Stomach (tissue), 4 donors: ENCODE measurements at regions not wholly inside any gene's neighbourhood (a gene's known extent, or its start where the extent isn't known, plus 50 kb on each side); places are given as distances from the start of the nearest gene placed in this dataset.

Experiments
- CTCF ChIP-seq, 7 experiments: fragments of 450-650 bp in 4 of 7; fragments of 200-600 bp in 3 of 7; sonication (generic) in 3 of 7; IDR thresholded peaks; one replicate each; pipeline ENCODE4 v1.5.1; 2016 to 2019; ENCODE audit warnings: antibody characterized with exemption in 7 of 7, control low read depth in 2 of 7, mild to moderate bottlenecking in 1 of 7
- EP300 ChIP-seq: sonication (generic); formaldehyde crosslinking; IDR thresholded peaks from one replicate; pipeline ENCODE4 v1.6.1; 2017; ENCODE audit warnings: antibody characterized with exemption
- POLR2A ChIP-seq, 4 donors: fragments of 450-650 bp; IDR thresholded peaks; one replicate each; pipeline ENCODE4 v1.6.1; 2016; ENCODE audit warnings: antibody characterized with exemption in 4 of 4, control low read depth in 2 of 4, mild to moderate bottlenecking in 1 of 4, moderate library complexity in 1 of 4

GRCh38 chr4:62162606-62163005 lies 962.5 kb downstream of the ADGRL3 start:
- TF ChIP-seq CTCF (IDR thresholded peaks at IDR 0.05) (no peak), EP300 (no peak), POLR2A (IDR thresholded peaks at IDR 0.05) (no peak)
